HG03280 (cell line): ENCODE measurements at regions not wholly inside any gene's neighbourhood (a gene's known extent, or its start where the extent isn't known, plus 50 kb on each side); places are given as distances from the start of the nearest gene placed in this dataset.

Experiments
- ATAC-seq: cut with Tn5 transposase; IDR thresholded peaks from one replicate; pipeline ENCODE4 v1.9.1; 2021; ENCODE audit warnings: mild to moderate bottlenecking, moderate library complexity; ENCODE audit not compliant: unreplicated experiment

DNA sequence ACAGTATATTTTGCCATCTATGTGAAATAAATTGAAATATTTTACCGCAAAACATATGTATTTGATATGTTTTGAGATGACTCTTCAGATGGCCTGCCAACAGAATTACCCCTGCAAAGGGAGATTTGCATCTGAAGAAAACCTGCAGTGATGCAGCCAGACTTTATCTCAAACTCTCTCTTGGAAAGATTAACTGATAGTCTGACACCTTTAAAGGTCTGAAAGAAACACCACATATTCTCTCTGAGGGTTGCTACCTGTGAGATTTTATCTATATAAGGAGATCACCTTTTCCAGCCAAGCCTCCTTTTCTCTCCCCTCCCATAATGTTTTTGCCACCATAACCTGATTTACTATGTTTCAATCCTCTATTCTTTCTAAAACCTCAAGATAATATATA, 1106.3 kb upstream of the IGFBP7 start:
- no peak for ATAC-seq

DNA sequence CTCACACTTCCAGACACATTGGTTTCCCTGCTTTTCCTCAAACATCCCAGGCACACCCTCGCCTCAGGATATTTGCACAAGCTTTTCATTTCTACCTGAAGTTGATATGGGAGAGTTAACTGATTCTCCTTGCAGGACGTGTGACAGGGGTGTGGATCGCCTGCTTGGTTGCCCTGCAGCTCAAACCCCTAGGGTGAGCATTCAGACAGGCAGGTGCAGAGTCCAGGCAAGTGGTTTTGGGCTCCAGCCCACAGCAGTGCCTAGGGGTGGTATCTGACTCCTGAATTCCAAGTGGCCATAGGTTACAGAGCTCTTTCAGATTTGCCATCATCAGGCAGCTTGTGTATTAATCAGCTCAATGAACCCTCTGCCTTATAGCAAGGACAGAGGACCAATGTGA, 1104.2 kb upstream of the IGFBP7 start:
- no peak for ATAC-seq

DNA sequence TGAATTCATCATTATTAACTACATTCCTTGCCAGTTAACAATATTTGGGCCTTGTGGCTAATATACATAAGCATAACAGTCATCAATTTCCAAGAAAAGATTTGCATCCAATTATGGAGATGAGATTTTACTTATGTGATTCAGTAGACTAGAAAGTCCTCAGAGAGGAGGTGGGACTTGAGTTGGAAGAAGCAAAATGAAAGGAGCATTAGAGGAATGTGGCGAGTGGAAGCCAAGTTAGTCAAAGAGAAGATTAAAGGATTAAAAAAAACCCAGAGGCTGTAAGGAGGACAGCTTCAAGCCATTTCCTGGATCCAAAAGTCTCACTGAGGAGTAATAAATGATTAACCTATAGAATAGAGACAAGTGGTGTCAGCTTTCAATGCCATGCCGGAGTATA, 1099.4 kb upstream of the IGFBP7 start:
- ATAC-seq, result no peak

DNA sequence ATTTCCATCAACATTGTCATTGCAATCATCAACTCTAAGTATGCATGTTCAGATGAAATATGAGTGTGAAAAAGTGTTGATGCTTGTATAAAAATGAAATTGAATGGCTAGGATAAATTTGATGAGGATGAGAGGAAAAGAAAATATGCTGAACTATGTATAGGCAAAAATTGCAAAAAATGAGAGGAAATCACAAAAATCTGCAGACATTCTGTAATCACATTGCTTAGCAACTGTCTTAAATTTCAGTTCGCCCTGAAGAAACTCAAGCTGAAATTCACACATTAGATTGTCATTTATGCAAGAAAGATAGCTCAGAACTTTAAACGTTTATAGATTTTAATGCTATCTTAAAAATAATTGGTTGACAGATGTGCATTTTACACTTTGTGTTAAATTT, 1098.8 kb upstream of the IGFBP7 start:
- ATAC-seq, result no peak

DNA sequence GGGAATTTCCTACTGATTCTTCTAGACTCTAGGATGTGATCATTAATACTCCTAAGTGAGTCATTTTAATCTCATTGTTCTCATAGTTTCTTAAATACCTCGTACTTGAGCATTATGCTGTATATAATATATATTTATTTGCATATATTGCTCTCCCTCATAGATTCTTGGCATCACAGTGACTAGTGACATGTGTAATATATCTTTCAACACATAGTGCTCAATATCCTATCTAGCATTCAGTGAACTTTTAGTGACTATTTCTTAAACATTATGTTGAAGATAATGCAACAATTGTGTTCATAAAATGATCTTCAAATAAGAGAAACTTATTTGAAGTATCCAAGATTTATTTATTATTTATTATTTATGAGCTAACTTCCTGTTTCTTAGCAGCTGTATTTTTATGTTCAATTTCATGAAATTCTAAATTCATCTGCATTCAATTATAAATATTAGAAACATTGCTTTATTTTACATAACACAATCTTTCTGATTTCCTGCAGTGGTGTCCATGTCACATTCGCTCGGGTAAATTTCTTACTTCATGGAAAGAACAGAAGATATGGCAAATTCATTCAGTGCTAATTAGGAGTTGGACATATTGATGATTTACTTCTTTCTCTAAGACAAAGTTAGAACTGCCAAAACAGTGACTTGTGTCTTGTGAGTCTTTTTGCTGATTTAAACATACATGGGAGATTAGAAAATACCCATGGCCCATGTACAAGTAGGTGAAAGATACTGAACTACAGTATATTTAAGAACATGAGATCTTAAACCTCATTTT, 1095.5 kb upstream of the IGFBP7 start:
- no peak for ATAC-seq

DNA sequence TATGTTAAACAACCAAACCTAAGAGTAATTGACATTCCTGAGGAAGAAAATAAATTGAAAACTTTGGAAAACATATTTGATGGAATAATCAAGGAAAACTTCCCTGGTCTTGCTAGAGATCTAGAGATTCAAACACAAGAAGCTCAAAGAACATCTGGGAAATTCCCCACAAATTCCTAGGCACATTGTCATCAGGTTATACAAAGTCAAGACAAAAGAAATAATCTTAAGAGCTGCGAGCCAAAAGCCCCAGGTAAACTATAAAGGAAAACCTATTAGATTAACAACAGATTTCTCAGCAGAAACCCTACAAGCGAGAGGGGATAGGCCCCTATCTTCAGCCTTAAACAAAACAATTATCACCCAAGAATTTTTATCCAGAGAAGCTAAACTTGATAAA, 1082.0 kb upstream of the IGFBP7 start:
- no peak for ATAC-seq

DNA sequence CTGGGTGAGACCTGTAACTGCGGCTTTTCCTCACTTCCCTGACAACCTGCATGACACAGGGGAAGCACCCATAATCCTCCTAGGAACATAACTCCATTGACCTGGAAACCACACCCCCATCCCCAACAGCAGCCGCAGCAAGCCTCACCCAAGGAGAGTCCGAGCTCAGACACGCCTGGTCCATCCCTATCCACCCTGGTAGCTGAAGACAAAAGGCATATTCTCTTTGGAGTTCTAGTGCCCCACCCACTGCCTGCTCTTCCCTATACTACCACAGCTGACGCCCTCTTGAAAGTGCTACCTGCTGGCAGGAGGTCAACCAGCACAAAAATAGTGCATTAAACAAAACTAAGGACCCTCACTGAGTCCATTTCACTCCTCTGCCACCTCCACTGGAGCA, 1080.9 kb upstream of the IGFBP7 start:
- ATAC-seq, result no peak

DNA sequence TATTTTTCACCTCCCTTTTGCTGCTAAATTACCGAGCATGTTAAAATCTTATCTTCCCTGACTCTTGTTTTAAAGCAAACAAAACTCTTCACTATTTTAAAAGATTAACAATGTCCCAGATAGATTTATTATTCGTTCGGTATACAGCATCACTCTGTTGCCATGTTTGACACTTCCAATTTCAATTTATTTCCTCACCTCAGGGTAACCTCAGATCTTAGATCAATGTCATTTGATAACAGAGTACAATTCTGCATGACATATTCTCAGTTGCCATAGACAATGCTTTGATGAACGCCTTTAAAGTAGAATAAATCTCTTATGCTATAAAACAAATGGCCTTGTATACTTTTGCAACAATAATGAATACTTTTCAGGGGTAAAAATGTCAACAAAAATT, 1078.1 kb upstream of the IGFBP7 start:
- ATAC-seq, result no peak

DNA sequence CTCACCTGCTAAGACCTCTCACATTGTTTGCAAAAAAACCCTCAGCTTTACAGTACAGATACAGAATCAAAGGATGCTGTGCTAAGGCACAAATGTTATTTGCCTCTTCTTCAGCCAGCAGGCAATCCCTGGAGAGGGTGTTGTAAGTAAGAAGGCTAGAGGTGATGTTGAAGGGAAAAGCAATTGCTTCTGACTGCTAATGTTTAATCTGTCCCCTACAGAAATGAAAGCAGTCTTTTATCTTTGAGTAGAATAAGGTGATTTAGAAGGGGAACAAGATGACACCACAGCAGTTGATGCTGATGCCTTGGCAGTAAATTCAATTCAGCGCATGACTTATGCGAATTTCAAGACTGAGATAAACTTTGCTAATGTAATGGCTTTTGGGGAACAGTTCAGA, 1064.8 kb upstream of the IGFBP7 start:
- ATAC-seq, result no peak

DNA sequence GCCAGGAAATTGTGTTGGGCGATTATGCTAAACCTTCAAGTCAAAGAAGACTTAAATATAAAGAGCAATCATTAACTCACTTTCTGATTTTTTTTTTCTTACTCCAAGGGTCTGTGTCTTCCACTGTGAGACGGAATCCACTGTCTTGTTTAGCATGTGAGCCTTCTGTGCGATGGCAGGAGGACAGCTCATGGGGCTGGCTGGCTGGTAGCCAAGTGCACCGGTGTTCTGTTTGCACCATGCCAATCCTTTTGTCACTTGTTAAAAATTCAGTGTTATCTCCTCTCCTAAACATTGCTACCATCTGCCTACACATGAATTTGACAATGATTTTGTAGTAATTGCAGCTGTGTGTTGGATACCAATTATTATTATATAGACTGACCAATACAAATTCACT, 1056.3 kb upstream of the IGFBP7 start:
- no peak for ATAC-seq

DNA sequence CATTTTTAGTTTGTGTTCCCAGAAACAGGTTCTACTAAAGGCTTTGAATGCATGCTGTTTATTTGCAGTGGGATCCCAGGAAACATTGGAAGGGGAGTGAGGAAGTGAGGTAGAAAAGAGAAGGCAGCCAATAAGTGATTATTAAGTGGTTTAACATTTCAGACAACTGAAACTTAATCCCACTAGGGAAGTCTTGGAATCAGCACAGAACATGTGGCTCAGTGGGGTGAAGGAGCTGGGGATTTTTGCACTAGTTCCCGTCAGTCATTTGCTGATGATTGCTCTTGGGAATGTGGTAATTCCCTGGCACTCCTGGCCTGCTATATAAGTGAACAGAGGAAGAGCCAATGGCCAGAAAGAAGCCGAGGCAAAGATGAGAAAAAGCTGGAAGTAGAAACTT, 1053.0 kb upstream of the IGFBP7 start:
- no peak for ATAC-seq

DNA sequence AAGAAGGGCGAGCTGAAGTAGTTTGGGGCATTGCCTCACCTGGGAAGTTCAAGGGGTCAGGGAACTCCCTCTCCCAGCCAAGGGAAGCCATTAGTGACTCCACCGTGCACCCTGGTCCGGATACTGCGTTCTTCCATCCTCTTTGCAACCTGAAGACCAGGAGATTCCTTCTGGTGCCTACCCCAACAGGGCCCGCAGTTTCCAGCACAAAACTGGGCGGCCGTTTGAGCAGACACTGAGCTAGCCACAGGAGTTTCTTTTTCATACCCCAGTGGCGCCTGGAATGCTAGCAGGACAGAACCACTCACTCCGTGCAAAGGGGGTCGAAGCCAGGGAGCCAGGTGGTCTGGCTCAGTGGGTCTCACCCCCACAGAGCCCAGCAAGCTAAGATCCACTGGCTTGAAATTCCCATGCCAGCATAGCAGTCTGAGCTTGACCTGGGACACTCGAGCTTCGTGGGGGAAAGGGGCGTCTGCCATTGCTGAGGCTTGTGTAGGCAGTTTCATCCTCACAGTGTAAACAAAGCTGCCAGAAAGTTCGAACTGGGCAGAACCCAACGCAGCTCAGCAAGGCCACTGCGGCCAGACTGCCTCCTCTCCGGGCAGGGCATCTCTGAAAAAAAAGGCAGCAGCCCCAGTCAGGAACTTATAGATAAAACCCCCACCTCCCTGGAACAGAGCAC, 1039.4 kb upstream of the IGFBP7 start:
- no peak for ATAC-seq

DNA sequence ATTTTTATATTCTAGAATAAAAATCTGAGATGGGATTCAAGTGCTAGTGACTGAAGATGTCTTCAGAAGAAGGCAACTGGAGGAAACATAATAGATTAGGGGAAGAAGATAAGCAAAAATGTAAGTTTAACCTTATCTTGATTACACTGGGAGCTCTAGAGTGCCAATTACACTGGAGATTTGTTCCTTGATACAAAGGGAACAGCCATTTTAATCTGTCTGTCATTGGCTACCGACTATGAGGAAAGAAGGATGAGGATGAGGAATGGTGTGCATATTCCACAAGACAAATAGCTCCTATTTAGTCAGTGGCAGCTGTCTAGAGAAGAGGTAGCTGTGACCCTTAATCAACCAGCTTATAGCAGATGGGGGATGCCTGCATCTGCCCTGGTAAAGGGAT, 1034.5 kb upstream of the IGFBP7 start:
- no peak for ATAC-seq

DNA sequence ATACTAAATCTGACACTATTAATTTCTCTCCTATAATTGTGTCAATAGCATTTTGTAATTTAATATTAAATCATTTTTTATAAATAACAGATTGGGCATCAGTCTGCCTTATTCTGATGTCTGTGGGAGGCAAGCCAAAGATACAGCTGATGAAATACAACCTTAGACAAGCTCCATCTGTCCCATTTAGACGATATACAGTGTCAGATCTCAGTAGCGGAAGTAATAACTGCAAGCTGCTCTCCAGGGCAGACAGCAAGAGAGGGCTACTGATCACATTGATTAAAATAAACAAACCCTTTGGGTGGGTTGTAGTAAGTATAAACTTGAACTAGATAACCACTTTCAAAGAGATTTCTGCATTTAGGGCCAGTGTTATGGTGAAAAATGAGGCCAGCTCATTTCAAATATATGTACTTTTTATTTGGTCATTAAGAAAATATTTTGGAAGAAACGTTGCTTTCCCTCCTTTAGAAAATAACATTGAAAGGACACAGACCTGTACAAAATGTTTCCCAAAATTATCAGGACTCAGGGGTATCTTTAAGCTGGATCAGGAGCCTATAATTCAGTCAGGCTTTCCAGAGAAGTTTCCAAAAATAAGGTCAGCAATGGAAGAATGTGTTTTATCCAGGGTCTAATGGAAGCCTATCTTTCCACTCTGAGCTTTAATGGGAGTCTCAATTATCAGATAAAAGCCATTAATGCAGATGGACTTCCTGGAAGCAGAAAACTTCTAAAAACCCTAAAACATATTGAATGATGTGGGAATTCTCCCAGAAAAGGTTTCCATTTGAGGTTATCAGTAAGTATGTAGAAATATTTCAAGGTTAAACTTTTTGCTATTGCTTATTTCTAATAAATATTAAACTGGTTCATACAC, 1028.8 kb upstream of the IGFBP7 start:
- ATAC-seq, result no peak

DNA sequence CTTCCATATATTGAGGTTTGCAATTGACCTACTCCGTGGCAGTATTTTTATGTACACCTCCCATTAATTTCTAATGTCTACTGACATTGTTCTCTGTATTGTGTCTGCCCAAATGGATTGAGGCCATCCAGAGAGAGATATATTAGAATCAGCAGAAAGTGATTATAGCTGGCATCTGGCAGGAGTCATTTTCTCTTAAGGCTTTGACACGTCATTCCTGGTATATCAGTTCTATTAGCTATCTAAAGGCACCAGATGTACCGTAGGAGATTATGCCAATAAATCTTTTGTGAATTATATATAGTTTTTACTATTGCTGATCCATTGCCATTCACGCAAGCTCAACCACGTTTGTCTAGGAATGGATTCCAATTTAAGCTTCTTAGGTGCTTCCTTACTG, 1026.4 kb upstream of the IGFBP7 start:
- ATAC-seq, result no peak

DNA sequence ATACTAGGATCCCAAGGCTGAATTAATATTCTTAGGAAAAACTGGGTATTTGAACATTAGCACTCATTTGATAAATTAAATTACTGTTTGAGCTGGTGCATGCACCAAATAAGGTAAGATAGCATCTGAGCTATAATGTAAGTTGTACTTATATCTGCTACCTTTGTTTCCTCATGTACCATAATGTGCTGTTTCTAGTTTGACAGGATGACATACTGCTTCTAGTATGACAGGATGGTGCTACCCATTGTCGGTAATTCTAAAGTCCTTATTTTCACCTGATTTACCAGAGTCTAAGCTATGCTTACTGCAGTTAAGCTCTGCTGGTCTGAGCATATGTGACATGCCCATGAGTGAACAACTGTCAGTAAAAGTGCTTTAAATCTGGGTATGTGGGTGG, 1017.5 kb upstream of the IGFBP7 start:
- ATAC-seq, result no peak

DNA sequence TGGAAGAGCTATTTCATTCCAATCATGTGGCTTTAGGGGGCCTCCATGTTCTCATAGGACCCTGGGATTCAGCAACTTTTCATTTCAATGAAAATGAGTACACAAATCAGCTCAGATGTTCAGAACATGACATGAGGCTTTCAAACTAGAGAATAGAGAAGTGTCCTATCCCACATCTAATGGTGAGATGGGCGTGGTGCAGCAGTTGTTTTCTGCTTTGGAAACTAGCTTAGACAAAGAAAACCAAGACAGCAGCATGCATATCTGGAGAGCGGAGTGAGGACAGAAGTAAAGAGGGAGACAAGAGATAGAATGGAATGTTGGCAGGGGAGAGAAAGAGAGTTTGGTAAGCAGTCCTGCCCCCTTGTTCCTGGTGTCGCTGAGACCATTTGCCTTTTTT, 1009.1 kb upstream of the IGFBP7 start:
- ATAC-seq, result no peak

DNA sequence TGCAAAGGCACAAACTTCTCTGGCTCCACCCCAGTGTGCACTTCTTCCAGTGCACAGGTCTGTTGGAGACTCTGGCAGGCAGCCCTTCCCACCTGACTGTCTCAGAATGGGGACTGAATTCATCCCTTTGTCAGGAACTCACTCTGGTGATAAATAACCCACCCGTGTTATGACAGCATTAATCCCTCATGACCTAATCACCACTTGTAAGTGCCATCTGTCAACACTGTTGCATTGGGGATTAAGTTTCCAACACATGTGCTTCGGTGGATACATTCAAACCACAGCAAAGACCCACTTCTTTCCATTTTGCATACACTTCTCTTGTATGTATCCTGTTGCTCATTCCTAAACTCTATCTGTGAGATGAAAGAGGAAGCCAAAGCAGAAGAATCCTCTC, 1002.9 kb upstream of the IGFBP7 start:
- no peak for ATAC-seq

DNA sequence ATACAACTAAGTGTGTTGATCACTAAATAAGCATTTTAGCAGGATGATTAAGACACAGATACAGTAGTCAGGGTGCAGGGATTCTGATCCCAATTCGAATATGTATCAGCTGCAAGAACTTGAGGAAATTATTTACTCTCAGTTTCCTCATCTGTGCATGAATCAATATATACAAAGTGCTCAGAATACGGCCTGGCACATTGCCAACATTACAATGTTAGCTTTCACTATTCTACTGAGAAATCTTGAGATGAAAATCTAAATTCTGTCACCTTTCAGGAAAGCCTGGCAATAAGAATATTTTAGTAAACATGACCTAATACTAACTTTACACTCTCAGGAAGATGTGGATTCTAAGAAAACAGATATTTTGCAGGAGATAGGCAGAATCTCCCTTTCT, 1001.6 kb upstream of the IGFBP7 start:
- ATAC-seq, result no peak

DNA sequence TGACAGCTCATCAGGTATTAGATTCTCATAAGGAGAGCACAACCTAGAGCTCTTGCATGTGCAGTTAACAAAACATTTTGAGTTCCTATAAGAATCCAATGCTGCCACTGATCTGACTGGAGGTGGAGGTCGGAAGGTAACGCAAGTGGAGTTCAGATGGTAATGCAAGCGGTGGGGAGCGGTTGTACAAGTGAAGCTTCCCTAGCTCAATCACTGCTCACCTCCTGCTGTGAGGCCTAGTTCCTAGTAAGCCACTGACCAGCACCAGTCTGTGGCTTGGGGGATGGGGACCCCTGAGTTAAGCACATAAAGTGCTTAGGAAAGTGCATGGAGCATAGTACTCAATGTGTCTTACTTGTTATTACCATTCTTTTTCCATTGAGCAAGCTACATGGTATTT, 983.2 kb upstream of the IGFBP7 start:
- no peak for ATAC-seq

DNA sequence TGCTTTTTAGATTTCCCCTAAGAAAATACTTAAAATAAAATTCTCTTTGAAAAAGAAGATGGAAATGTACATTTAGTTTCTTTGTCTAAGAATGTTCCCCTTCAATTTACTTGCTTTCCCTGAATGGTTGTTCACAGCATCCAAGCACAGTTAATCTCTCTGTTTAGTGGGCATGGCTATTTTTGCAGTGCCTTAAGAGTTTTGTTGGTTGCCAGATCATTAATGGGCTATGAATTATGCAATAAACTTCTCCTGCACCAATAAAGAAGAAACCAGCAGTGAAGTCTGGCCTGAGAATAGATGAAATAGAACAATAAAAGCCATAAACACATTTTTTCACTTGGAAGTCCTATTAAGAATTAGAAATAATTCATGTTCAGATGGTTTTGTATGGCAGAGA, 980.4 kb upstream of the IGFBP7 start:
- no peak for ATAC-seq

DNA sequence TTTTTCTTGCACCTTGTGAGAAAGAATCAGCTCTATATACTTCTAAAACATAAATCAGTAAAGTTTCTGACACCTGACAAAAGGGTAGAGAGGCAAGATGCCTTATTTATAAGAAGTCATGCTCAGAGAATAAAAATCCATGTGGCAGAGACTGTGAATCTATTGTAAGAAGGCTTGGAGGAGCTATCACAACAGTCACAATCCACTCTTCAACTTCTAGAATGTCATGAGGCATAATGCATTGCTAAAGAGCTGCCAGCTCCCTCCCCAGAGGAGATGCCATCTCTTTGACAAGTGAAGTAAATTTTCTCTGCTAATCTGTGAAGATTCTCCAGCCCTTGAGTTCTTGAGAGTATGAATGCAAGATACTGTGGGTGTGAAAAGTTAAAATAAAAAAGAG, 971.2 kb upstream of the IGFBP7 start:
- ATAC-seq, result no peak
